Left lung (tissue), 4 donors: ENCODE measurements at regions not wholly inside any gene's neighbourhood (a gene's known extent, or its start where the extent isn't known, plus 50 kb on each side); places are given as distances from the start of the nearest gene placed in this dataset.

Experiments
- ATAC-seq: fragments of 200-7000 bp; cut with Tn5 transposase; one replicate; pipeline ENCODE4 v1.9.1; 2020; ENCODE audit warnings: moderate library complexity
- DNase-seq, 4 donors: peaks; one replicate each; pipeline ENCODE4 v3.0.0-alpha.2; 2013 to 2020
- H3K27ac ChIP-seq, 2 donors: fragments of 200-600 bp; sonication (generic) in 1 of 2; one replicate each; pipeline versions ENCODE4 v1.5.0 to v1.8.0; 2020 to 2021
- H3K27me3 ChIP-seq, 2 donors: fragments of 200-600 bp; sonication (generic) in 1 of 2; one replicate each; pipeline versions ENCODE4 v1.5.0 to v1.8.0; 2020 to 2021
- H3K36me3 ChIP-seq, 2 donors: fragments of 200-600 bp; sonication (generic) in 1 of 2; one replicate each; pipeline versions ENCODE4 v1.5.0 to v1.8.0; 2020 to 2021
- H3K4me1 ChIP-seq, 2 donors: fragments of 200-600 bp; one replicate each; pipeline ENCODE4 v1.8.0; 2021
- H3K4me3 ChIP-seq, 2 donors: fragments of 200-600 bp; sonication (generic) in 1 of 2; one replicate each; pipeline versions ENCODE4 v1.5.0 to v1.8.0; 2020 to 2021; ENCODE audit warnings: mild to moderate bottlenecking in 1 of 2
- H3K9me3 ChIP-seq, 2 donors: fragments of 200-600 bp; sonication (generic) in 1 of 2; one replicate each; pipeline versions ENCODE4 v1.5.0 to v1.8.0; 2020 to 2021
- intact Hi-C, 2 donors: fragments of 100-400 bp; cut with DNase I; formaldehyde crosslinking; loops; one replicate each; pipeline versions ENCODE4 v1.11.2 to v1.14.2; 2022
- TF ChIP-seq, protein P1 (sequence below), 2 donors: fragments of 200-600 bp; sonication (generic) in 1 of 2; IDR thresholded peaks; one replicate each; pipeline versions ENCODE4 v1.5.0 to v1.8.0; 2021; ENCODE audit warnings: antibody characterized with exemption in 2 of 2
- donor health status: DM: no; HTN: yes; CAD: no.
- donor health status: DM: no; HTN: no; CAD: no.

DNA sequence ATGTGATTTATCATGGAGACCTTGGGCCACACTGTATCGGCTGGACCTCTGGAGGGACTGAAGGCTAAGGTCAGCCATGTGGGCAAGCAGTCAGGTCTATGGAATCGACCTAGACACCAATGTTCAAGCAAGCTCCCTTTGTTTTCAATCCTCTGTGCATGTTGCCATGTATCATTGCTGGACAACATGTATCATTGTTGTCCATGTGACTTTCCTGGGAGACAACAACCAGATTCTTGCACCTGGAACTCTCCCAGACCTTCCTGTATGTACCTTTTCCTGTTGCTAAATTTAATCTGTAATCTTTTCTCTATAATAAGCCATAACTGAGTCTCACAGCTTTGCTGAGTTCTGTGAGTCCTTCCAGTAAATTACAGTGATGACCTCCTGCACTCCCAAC is 329.4 kb upstream of the BOD1L1 start:
- no peak for ATAC-seq
- TF ChIP-seq, protein P1, sequence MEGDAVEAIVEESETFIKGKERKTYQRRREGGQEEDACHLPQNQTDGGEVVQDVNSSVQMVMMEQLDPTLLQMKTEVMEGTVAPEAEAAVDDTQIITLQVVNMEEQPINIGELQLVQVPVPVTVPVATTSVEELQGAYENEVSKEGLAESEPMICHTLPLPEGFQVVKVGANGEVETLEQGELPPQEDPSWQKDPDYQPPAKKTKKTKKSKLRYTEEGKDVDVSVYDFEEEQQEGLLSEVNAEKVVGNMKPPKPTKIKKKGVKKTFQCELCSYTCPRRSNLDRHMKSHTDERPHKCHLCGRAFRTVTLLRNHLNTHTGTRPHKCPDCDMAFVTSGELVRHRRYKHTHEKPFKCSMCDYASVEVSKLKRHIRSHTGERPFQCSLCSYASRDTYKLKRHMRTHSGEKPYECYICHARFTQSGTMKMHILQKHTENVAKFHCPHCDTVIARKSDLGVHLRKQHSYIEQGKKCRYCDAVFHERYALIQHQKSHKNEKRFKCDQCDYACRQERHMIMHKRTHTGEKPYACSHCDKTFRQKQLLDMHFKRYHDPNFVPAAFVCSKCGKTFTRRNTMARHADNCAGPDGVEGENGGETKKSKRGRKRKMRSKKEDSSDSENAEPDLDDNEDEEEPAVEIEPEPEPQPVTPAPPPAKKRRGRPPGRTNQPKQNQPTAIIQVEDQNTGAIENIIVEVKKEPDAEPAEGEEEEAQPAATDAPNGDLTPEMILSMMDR (IDR thresholded peaks at IDR 0.05) = no peak
- H3K27ac ChIP-seq = no peak overlapping the region

GRCh38 chr4:13957871-13958270 is 330.3 kb upstream of the BOD1L1 start:
- H3K27ac ChIP-seq = no peak overlapping the region
- ATAC-seq (no peak), DNase-seq (no peak)
- no peaks in the 10 kb centered on the region for H3K27me3 ChIP-seq
- H3K9me3 ChIP-seq = no peaks in the 10 kb centered on the region
- TF ChIP-seq, protein P1 (IDR thresholded peaks at IDR 0.05) = no peak
- no peaks in the 10 kb centered on the region for H3K4me1 ChIP-seq
- H3K36me3 ChIP-seq = no peaks in the 10 kb centered on the region
- intact Hi-C loops = no loop called here
- H3K4me3 ChIP-seq = no peak overlapping the region

More for the DNA sequence above, 329.4 kb upstream of the BOD1L1 start:
- Histone ChIP-seq H3K4me1 (no peaks in the 10 kb centered on the region), H3K27me3 (no peaks in the 10 kb centered on the region), H3K36me3 (no peaks in the 10 kb centered on the region), H3K9me3 (no peaks in the 10 kb centered on the region), H3K4me3 (no peak overlapping the region)
- no peak for DNase-seq
- intact Hi-C loops = no loop called here

DNA sequence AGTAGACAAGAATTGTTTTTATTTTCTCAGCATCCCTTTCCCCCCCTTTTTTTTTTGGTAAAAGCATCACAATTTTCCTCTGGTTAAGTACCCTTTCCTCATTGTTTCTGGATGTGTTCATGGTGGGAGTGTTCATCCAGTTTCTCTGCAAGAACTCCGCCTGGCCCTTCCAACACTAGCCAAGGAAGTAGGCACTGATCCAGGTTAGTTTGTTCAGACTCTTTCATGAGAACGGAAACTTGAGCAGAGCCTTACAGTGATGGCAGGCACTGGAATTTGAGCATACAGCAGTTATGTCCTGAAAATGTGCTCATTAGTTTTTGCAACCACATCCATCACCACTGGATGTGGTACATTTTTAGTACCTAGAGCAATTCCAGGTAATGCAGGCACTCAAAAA is 336.1 kb upstream of the BOD1L1 start:
- Histone ChIP-seq H3K27ac (no peak overlapping the region), H3K4me3 (no peak overlapping the region), H3K36me3 (no peaks in the 10 kb centered on the region), H3K9me3 (no peaks in the 10 kb centered on the region), H3K4me1 (no peaks in the 10 kb centered on the region), H3K27me3 (no peaks in the 10 kb centered on the region)
- DNase-seq = no peak
- intact Hi-C loops = no loop called here
- no peak for ATAC-seq
- TF ChIP-seq, protein P1 (IDR thresholded peaks at IDR 0.05) = no peak

DNA sequence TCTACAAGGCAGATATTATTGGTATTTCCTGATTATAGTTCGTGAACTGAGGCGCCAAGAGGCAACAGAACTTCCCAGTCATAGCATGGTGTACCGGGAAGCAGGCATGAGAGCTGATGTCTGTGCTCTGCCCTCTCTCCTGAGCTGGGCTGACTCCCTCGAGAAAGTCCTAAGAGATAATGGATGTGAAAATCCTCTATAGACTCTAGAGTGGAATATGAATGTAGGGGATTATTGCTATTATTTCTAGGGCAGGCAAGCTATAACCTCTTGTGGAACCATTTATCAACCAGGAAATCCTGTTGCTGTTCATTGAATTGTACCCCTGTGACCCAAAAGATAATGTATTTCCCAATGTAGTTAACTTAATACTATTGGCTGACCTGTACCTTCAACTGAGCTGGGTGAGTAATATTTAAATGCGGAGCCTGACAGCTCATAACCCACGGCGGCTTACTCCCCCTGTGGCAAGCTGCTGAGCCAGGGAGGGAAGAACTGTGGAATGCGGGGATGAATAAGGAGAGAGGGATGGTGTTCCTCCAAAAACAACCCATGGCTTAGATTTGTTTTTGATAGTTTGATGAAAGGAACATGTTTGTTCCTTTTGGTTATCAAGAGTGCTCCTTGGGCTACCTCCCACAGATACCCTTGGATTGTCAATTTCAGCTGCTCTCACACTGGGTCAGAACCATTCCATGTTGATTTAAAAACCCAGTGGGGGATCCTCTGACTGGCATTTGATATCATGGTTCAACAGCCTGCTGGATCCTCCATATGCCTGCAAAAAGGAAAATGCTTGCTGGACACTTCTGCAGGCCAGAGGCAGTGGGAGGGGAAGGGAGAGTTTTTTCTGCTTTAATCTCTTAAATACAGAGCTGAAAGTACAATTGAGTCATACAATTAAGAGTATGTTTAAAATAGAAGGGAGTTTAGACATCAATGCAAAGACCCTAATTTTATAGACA is 339.0 kb upstream of the BOD1L1 start:
- intact Hi-C loops = no loop called here
- H3K27me3 ChIP-seq = no peaks in the 10 kb centered on the region
- H3K4me3 ChIP-seq = no peak overlapping the region
- TF ChIP-seq, protein P1 (IDR thresholded peaks at IDR 0.05) = no peak
- H3K9me3 ChIP-seq = no peaks in the 10 kb centered on the region
- H3K36me3 ChIP-seq = no peaks in the 10 kb centered on the region
- no peak overlapping the region for H3K27ac ChIP-seq
- DNase-seq = no peak
- ATAC-seq = peak; percentile 23
- H3K4me1 ChIP-seq = no peaks in the 10 kb centered on the region

DNA sequence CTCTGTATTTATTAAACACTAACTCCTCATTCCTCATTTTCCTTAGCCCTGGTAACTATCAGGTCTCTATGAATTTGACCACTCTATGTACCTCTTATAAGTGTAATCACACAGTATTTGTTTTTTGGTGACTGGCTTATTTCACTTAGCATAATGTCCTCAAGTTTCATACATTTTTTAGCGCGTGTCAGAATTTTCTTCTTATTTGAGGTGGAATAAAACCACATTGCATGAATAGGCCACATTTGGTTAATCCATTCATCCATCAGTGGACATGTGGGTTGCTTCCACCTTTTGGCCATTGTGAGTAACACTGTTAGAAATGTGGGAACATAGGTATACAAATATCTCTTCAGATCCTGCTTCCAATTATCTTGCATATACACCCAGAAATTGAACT is 341.2 kb upstream of the BOD1L1 start:
- no peak overlapping the region for H3K4me3 ChIP-seq
- TF ChIP-seq, protein P1 (IDR thresholded peaks at IDR 0.05) = no peak
- H3K27me3 ChIP-seq = no peaks in the 10 kb centered on the region
- no peaks in the 10 kb centered on the region for H3K4me1 ChIP-seq
- intact Hi-C loops = no loop called here
- H3K9me3 ChIP-seq = no peaks in the 10 kb centered on the region
- DNase-seq = no peak
- no peak for ATAC-seq
- no peaks in the 10 kb centered on the region for H3K36me3 ChIP-seq
- H3K27ac ChIP-seq = no peak overlapping the region
